H1 (cell line): ENCODE measurements at regions not wholly inside any gene's neighbourhood (a gene's known extent, or its start where the extent isn't known, plus 50 kb on each side); places are given as distances from the start of the nearest gene placed in this dataset.

Experiments used
- CTCF ChIA-PET: fragments of 300-600 bp; sonication (Branson Sonifier 250); formaldehyde crosslinking; loops from one replicate; lab custom pipeline; 2021; ENCODE audit not compliant: partially characterized antibody; lab: Charles Lee
- POLR2A ChIA-PET: fragments of 300-600 bp; sonication (Branson Sonifier 250); formaldehyde crosslinking; loops from one replicate; lab custom pipeline; 2021; ENCODE audit warnings: inconsistent platforms; ENCODE audit not compliant: partially characterized antibody; lab: Charles Lee
- DNase-seq, 2 experiments: peaks; one replicate each; pipeline versions ENCODE4 v3.0.0 to v3.0.0-alpha.2; 2010 to 2022; ENCODE audit warnings: low spot score in 2 of 2, low read depth in 1 of 2, mixed read lengths in 1 of 2
- FAIRE-seq: peaks from 2 replicates; lab custom pipeline; 2011; peaks lifted over from hg19 to GRCh38; lab: Jason Lieb, UNC
- H2AFZ ChIP-seq: 2 replicates; pipeline ENCODE4 v1.8.1; 2012; ENCODE audit warnings: low read length, inconsistent platforms
- H2AK5ac ChIP-seq: 2 replicates; pipeline ENCODE4 v1.6.1; 2013; ENCODE audit warnings: low read depth, low read length
- H2BK120ac ChIP-seq: replicated peaks from 2 replicates; pipeline ENCODE3; 2013; ENCODE audit warnings: low read depth, low read length, inconsistent platforms
- H2BK12ac ChIP-seq: 2 replicates; pipeline ENCODE4 v1.6.1; 2013; ENCODE audit warnings: low read depth, low read length
- H2BK15ac ChIP-seq: 2 replicates; pipeline ENCODE4 v1.6.1; 2013; ENCODE audit warnings: low read length
- H2BK20ac ChIP-seq: 2 replicates; pipeline ENCODE4 v1.6.1; 2013; ENCODE audit warnings: low read length
- H2BK5ac ChIP-seq: 2 replicates; pipeline ENCODE4 v1.6.1; 2013; ENCODE audit warnings: low read depth, low read length
- H3K14ac ChIP-seq: 2 replicates; pipeline ENCODE4 v1.6.1; 2013; ENCODE audit warnings: inconsistent platforms; ENCODE audit not compliant: insufficient read length
- H3K18ac ChIP-seq: 2 replicates; pipeline ENCODE4 v1.6.1; 2013; ENCODE audit warnings: low read length; ENCODE audit errors: extremely low read depth
- H3K23ac ChIP-seq: 2 replicates; pipeline ENCODE4 v1.6.1; 2013; ENCODE audit warnings: inconsistent platforms; ENCODE audit not compliant: insufficient read length
- H3K23me2 ChIP-seq: 2 replicates; pipeline ENCODE4 v1.6.1; 2013; ENCODE audit warnings: low read depth, low read length
- H3K27ac ChIP-seq: 2 replicates; pipeline ENCODE4 v1.6.1; 2011; ENCODE audit warnings: low read depth, low read length, inconsistent platforms
- H3K27me3 ChIP-seq, 4 experiments: replicated peaks in 1 of 4; 1 replicate in 1 of 4; 2 replicates in 3 of 4; pipeline versions ENCODE4 v1.6.1 to v1.8.1; 2011 to 2013; ENCODE audit warnings: low read length in 3 of 4, mild to moderate bottlenecking in 3 of 4, inconsistent platforms in 2 of 4, mixed read lengths in 2 of 4, moderate library complexity in 1 of 4; ENCODE audit not compliant: control insufficient read depth in 3 of 4, insufficient read depth in 3 of 4; ENCODE audit errors: extremely low read depth in 1 of 4
- H3K36me3 ChIP-seq, 4 experiments: 2 replicates each; pipeline versions ENCODE4 v1.6.1 to v1.8.1; 2011 to 2013; ENCODE audit warnings: mild to moderate bottlenecking in 4 of 4, low read length in 3 of 4, moderate library complexity in 2 of 4, control low read depth in 1 of 4, inconsistent platforms in 1 of 4; ENCODE audit not compliant: insufficient read depth in 4 of 4, control insufficient read depth in 2 of 4
- H3K4ac ChIP-seq: replicated peaks from 2 replicates; pipeline ENCODE3; 2013; ENCODE audit warnings: low read length, low read depth, mixed read lengths, inconsistent platforms; ENCODE audit not compliant: insufficient read length
- H3K4me1 ChIP-seq, 4 experiments: replicated peaks in 1 of 4; 1 replicate in 1 of 4; 2 replicates in 3 of 4; pipeline versions ENCODE4 v1.6.1 to v1.8.1; 2011 to 2013; ENCODE audit warnings: low read length in 3 of 4, inconsistent platforms in 2 of 4, mixed read lengths in 1 of 4; ENCODE audit not compliant: insufficient read depth in 4 of 4, control insufficient read depth in 3 of 4
- H3K4me2 ChIP-seq, 2 experiments: 2 replicates each; pipeline versions ENCODE4 v1.6.1 to v1.8.1; 2011 to 2013; ENCODE audit warnings: low read depth in 2 of 2, low read length in 2 of 2, control low read depth in 1 of 2, inconsistent platforms in 1 of 2, mild to moderate bottlenecking in 1 of 2; ENCODE audit not compliant: insufficient read depth in 1 of 2
- H3K4me3 ChIP-seq, 4 experiments: fragments of 200-600, 300-600 bp in 1 of 4; sonication (generic), shearing (Covaris generic), sonication (Bioruptor Twin) in 1 of 4; 2 replicates each; pipeline versions ENCODE4 v1.5.1 to v1.8.1; 2011 to 2016; ENCODE audit warnings: low read length in 4 of 4, low read depth in 3 of 4, control low read depth in 2 of 4, inconsistent platforms in 2 of 4, mild to moderate bottlenecking in 2 of 4, mixed read lengths in 1 of 4, moderate library complexity in 1 of 4; ENCODE audit not compliant: insufficient read depth in 2 of 4; ENCODE audit errors: extremely low read depth in 1 of 4
- H3K56ac ChIP-seq: replicated peaks from 2 replicates; pipeline ENCODE3; 2013; ENCODE audit warnings: low read depth, mild to moderate bottlenecking, mixed read lengths, low read length, inconsistent platforms; ENCODE audit not compliant: insufficient read length
- H3K79me1 ChIP-seq: 2 replicates; pipeline ENCODE4 v1.6.1; 2013; ENCODE audit warnings: low read depth, low read length, control low read depth
- H3K79me2 ChIP-seq, 2 experiments: 2 replicates each; pipeline versions ENCODE4 v1.6.1 to v1.8.1; 2012 to 2013; ENCODE audit warnings: low read length in 2 of 2, mild to moderate bottlenecking in 2 of 2, inconsistent platforms in 1 of 2; ENCODE audit not compliant: insufficient read depth in 2 of 2, control insufficient read depth in 1 of 2
- H3K9ac ChIP-seq, 4 experiments: replicated peaks in 1 of 4; 1 replicate in 1 of 4; 2 replicates in 3 of 4; pipeline versions ENCODE4 v1.6.1 to v1.8.1; 2011 to 2013; ENCODE audit warnings: low read depth in 3 of 4, low read length in 3 of 4, control low read depth in 2 of 4, mild to moderate bottlenecking in 2 of 4, moderate library complexity in 2 of 4, inconsistent platforms in 1 of 4; ENCODE audit errors: extremely low read depth in 1 of 4
- H3K9me3 ChIP-seq, 2 experiments: 2 replicates each; pipeline versions ENCODE4 v1.6.1 to v1.8.1; 2012 to 2013; ENCODE audit warnings: mild to moderate bottlenecking in 2 of 2, moderate library complexity in 2 of 2, control low read depth in 1 of 2, inconsistent platforms in 1 of 2, low read depth in 1 of 2, low read length in 1 of 2, mixed read lengths in 1 of 2; ENCODE audit not compliant: insufficient read depth in 2 of 2
- H4K20me1 ChIP-seq, 2 experiments: replicated peaks in 1 of 2; 2 replicates each; pipeline versions ENCODE3 to v1.8.1; 2011 to 2013; ENCODE audit warnings: inconsistent platforms in 2 of 2, low read length in 2 of 2, mild to moderate bottlenecking in 1 of 2; ENCODE audit not compliant: insufficient read depth in 2 of 2, control insufficient read depth in 1 of 2
- H4K5ac ChIP-seq: 2 replicates; pipeline ENCODE4 v1.6.1; 2013; ENCODE audit warnings: low read length, low read depth, mixed read lengths, inconsistent platforms; ENCODE audit not compliant: insufficient read length
- H4K8ac ChIP-seq: 2 replicates; pipeline ENCODE4 v1.8.0; 2013; ENCODE audit warnings: mild to moderate bottlenecking, moderate library complexity, low read length, inconsistent platforms; ENCODE audit not compliant: insufficient read depth; ENCODE audit errors: extremely low read depth
- H4K91ac ChIP-seq: replicated peaks from 2 replicates; pipeline ENCODE3; 2013; ENCODE audit warnings: low read length, mixed read lengths, inconsistent platforms; ENCODE audit not compliant: insufficient read length
- CHD2 ChIP-seq: IDR thresholded peaks from 2 replicates; pipeline ENCODE4 v1.6.1; 2012; ENCODE audit warnings: low read length, improper control_type of control experiment
- GABPA ChIP-seq: IDR thresholded peaks from 2 replicates; pipeline ENCODE4 v1.6.1; 2011; ENCODE audit warnings: mild to moderate bottlenecking, low read length, moderate library complexity, borderline replicate concordance; ENCODE audit not compliant: insufficient read depth
- POLR2AphosphoS5 ChIP-seq: IDR thresholded peaks from 2 replicates; pipeline ENCODE4 v1.6.1; 2011; ENCODE audit warnings: low read depth, low read length
- RAD21 ChIP-seq, 2 experiments: IDR thresholded peaks in 1 of 2; conservative IDR thresholded peaks in 1 of 2; 2 replicates each; pipeline ENCODE4 v1.6.1; 2011; ENCODE audit warnings: low read depth in 2 of 2, low read length in 2 of 2, improper control_type of control experiment in 1 of 2, inconsistent platforms in 1 of 2, mild to moderate bottlenecking in 1 of 2, moderate library complexity in 1 of 2
- WGBS, 2 experiments: shearing (Covaris generic) in 1 of 2; methylation state at CpG; one replicate each; pipeline versions ENCODE4 v1.1.6 to v1.1.7; 2013 to 2015; ENCODE audit warnings: low lambda C conversion rate in 2 of 2, mixed read lengths in 2 of 2, inconsistent platforms in 1 of 2, low coverage in 1 of 2, missing lambda C conversion rate in 1 of 2; ENCODE audit not compliant: insufficient replicate concordance in 2 of 2, insufficient coverage in 1 of 2, insufficient read length in 1 of 2; ENCODE audit errors: extremely low coverage in 1 of 2, missing lambda C conversion rate in 1 of 2; 5-methylcytosine and 5-hydroxymethylcytosine counted together
- TF ChIP-seq, protein P1 (sequence below): IDR thresholded peaks from 2 replicates; pipeline ENCODE4 v1.6.1; 2012; ENCODE audit warnings: inconsistent platforms

DNA sequence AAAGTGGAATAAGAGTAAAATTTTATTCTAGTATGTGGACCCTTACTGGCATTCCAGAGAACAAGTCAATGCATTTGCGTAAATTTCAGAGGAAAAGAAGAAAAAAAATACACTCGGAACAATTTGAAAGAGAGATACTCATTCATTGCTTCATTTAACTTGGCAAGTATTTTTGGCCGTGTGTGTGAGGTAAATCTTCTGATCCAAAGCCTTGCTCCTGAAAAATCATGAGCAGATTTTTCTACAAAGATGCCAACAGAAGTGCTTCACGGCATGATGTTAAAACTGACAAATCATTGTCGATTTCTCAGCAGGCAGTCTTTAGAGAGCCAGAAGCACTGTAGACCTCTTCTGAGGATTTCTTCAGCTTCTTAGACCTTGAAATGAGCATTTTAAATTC, 194.0 kb downstream of the COX18 start:
- Histone ChIP-seq H2AFZ (no peak overlapping the region), H2BK5ac (no peak overlapping the region), H3K14ac (no peak overlapping the region), H4K91ac (no peak overlapping the region), H3K79me1 (no peaks in the 10 kb centered on the region), H3K9me3 (no peaks in the 10 kb centered on the region), H2BK120ac (no peak overlapping the region), H3K9ac (no peak overlapping the region), H3K4me1 (no peaks in the 10 kb centered on the region), H3K23ac (no peak overlapping the region), H3K36me3 (no peaks in the 10 kb centered on the region), H3K18ac (no peak overlapping the region), H3K4me3 (no peak overlapping the region), H3K27me3 (no peaks in the 10 kb centered on the region), H3K4ac (no peak overlapping the region), H3K56ac (no peak overlapping the region), H3K4me2 (no peak overlapping the region), H2BK12ac (no peak overlapping the region), H4K8ac (no peak overlapping the region), H4K5ac (no peak overlapping the region), H2BK15ac (no peak overlapping the region), H3K79me2 (no peaks in the 10 kb centered on the region), H3K27ac (no peak overlapping the region), H3K23me2 (no peaks in the 10 kb centered on the region), H4K20me1 (no peaks in the 10 kb centered on the region), H2AK5ac (no peak overlapping the region), H2BK20ac (no peak overlapping the region)
- POLR2A ChIA-PET: interaction anchor here (0.9 kb wide), 1 partner anchor 19 kb away, joined by 3 read pairs; no protein-coding TSS in a partner anchor
- no peak for TF ChIP-seq POLR2AphosphoS5
- TF ChIP-seq GABPA: no peak
- TF ChIP-seq, protein P1, sequence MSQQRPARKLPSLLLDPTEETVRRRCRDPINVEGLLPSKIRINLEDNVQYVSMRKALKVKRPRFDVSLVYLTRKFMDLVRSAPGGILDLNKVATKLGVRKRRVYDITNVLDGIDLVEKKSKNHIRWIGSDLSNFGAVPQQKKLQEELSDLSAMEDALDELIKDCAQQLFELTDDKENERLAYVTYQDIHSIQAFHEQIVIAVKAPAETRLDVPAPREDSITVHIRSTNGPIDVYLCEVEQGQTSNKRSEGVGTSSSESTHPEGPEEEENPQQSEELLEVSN: no peak
- TF ChIP-seq CHD2: no peak
- no peak for TF ChIP-seq RAD21 (IDR thresholded peaks at IDR 0.05 in 1 of 2, conservative IDR thresholded peaks at IDR 0.05 in 1 of 2; ENCODE audit: low read depth in 2 of 2, low read length in 2 of 2)
- DNase-seq: no peak
- CTCF ChIA-PET: interaction anchor here (1.0 to 1.2 kb wide), 3 partner anchors 9 to 534 kb away, joined by 3 to 6 read pairs (median 3); no protein-coding TSS in a partner anchor
- 86% methylated on average over 5 of the region's 5 CpGs; no CpG with 5 or more reads in 1 of the 2 experiments for WGBS, 2 experiments
- FAIRE-seq: no peak
